ENCODE measurements at regions not wholly inside any gene's neighbourhood (a gene's known extent, or its start where the extent isn't known, plus 50 kb on each side); places are given as distances from the start of the nearest gene placed in this dataset.

GRCh38 chr11:115920092-115920461, 415.9 kb upstream of the CADM1 start:
- TF ChIP-seq CTCF (IDR thresholded peaks at IDR 0.05; ENCODE audit: insufficient read depth, low read depth, low read length) = no peak
- no peak for DNase-seq (ENCODE audit: low read depth)
- H3K4me3 ChIP-seq (ENCODE audit: low read depth, low read length) = no peak overlapping the region

- no peak for TF ChIP-seq CTCF (IDR thresholded peaks at IDR 0.05; ENCODE audit: insufficient read depth, low read depth, low read length)
- no peak for DNase-seq (ENCODE audit: low read depth)
- H3K4me3 ChIP-seq (ENCODE audit: low read depth, low read length) = no peak overlapping the region
Measured at GRCh38 chr11:115919341-115920091, 415.3 kb upstream of the CADM1 start.

GRCh38 chr11:115918576-115918975, 414.4 kb upstream of the CADM1 start:
- DNase-seq (ENCODE audit: low read depth) = no peak
- TF ChIP-seq CTCF (IDR thresholded peaks at IDR 0.05; ENCODE audit: insufficient read depth, low read depth, low read length) = no peak
- no peak overlapping the region for H3K4me3 ChIP-seq (ENCODE audit: low read depth, low read length)

- H3K4me3 ChIP-seq (ENCODE audit: low read depth, low read length) = no peak overlapping the region
- no peak for DNase-seq (ENCODE audit: low read depth)
- TF ChIP-seq CTCF (IDR thresholded peaks at IDR 0.05; ENCODE audit: insufficient read depth, low read depth, low read length) = no peak
Measured at GRCh38 chr11:115916608-115917007, 412.4 kb upstream of the CADM1 start.

GRCh38 chr11:115912484-115912945, 408.3 kb upstream of the CADM1 start:
- H3K4me3 ChIP-seq (ENCODE audit: low read depth, low read length) = no peak overlapping the region
- no peak for TF ChIP-seq CTCF (IDR thresholded peaks at IDR 0.05; ENCODE audit: insufficient read depth, low read depth, low read length)
- no peak for DNase-seq (ENCODE audit: low read depth)

- no peak for TF ChIP-seq CTCF (IDR thresholded peaks at IDR 0.05; ENCODE audit: insufficient read depth, low read depth, low read length)
- DNase-seq (ENCODE audit: low read depth) = no peak
- H3K4me3 ChIP-seq (ENCODE audit: low read depth, low read length) = no peak overlapping the region
Measured at GRCh38 chr11:115911613-115912346, 407.6 kb upstream of the CADM1 start.
